MV-4-11 (cell line): ENCODE measurements at regions not wholly inside any gene's neighbourhood (a gene's known extent, or its start where the extent isn't known, plus 50 kb on each side); places are given as distances from the start of the nearest gene placed in this dataset.

Source experiments
- DNase-seq: peaks from one replicate; lab custom pipeline; 2025; lab: John Stamatoyannopoulos, UW

DNA sequence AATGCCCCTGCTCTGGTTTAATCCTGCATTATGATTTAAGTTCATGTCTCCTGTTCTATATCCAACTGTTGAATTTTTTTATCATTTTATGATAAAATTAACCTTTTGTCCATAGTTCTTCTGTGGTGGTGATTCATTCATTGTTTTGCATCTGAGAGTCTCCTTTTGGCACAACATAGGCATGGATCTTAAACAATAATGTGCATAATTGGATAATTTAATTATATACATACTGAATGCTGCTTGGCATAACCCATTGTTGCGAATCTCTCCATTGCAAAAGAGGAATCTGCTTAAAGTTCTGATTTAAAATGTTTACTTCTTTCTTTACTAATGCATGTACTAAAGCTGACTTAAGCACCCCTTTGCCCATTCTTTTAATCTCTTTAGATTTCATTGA is 2788.4 kb downstream of the PCDH9 start:
- no peak for DNase-seq

- DNase-seq: no peak
Observed at GRCh38 chr13:64438084-64438483, 2792.1 kb downstream of the PCDH9 start.

DNA sequence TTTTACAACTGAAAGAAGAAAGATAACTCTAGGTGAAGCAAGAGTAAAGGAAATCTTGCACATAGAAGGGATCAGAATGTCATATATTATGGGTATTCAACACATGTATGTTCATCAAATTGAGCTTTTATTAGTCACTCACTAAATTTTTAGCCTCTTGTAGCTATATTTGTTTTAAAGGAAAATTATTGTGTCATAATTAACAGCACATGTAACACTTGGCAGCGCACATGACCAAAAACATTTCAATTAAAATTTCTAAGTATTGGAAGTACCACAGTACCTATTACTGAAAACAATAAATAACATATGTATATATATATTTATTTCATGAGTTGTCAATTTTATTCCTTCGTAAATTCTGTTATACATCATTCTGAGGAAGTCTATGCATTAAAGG is 2800.4 kb downstream of the PCDH9 start:
- no peak for DNase-seq

DNA sequence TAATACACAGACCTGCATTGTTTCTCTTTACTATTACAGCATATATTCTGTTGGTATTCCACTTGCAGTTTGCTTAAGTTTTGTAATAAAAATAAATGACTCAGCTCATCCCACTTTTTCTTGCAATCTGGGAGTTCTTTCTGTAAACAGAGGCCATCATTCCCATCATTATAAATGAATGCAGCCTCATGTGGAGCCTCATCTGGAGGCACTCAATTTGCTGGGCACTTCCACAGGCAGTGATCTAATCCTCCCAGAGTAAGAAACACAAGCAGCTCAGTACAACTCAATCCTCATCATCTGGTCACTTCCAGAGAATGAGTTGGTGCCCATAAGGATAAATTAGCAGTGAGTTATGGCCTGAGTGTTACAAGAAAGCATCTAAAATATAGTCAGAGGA is 2801.9 kb downstream of the PCDH9 start:
- no peak for DNase-seq

- no peak for DNase-seq
Observed at GRCh38 chr13:64423467-64423866, 2806.7 kb downstream of the PCDH9 start.

DNA sequence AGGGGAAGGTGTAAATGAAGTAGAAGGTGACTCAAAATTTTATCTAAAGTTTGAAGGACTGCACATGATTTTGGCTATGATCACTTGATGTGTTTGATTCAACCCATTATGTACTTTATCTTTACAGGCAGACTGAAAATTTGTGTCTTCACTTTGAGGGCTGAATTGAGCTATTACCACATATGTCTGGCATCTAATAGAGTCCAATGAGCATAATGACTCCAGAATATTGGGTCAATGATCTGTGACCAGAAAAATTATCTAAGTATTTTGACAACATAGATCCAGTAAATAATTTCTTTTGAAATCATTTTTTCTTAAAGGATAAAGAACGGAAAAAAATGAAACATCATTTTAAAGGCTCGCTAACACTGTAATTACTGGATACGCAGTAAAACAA is 2810.0 kb downstream of the PCDH9 start:
- no peak for DNase-seq

GRCh38 chr13:64417581-64417980 is 2812.6 kb downstream of the PCDH9 start:
- DNase-seq: no peak

GRCh38 chr13:64414381-64414780 is 2815.8 kb downstream of the PCDH9 start:
- no peak for DNase-seq

GRCh38 chr13:64413529-64413928 is 2816.6 kb downstream of the PCDH9 start:
- DNase-seq: peak; percentile 7

- DNase-seq: no peak
Observed at GRCh38 chr13:64410276-64411053, 2819.7 kb downstream of the PCDH9 start.

- no peak for DNase-seq
Observed at GRCh38 chr13:64397701-64398100, 2832.4 kb downstream of the PCDH9 start.

GRCh38 chr13:64377606-64378005 is 2852.5 kb downstream of the PCDH9 start:
- no peak for DNase-seq

GRCh38 chr13:64371461-64371860 is 2858.7 kb downstream of the PCDH9 start:
- DNase-seq: no peak

- no peak for DNase-seq
Observed at GRCh38 chr13:64371045-64371444, 2859.1 kb downstream of the PCDH9 start.

- peak; percentile 14 for DNase-seq
Observed at GRCh38 chr13:64369121-64369520, 2861.0 kb downstream of the PCDH9 start.

GRCh38 chr13:64362564-64362963 is 2867.6 kb downstream of the PCDH9 start:
- DNase-seq: no peak

DNA sequence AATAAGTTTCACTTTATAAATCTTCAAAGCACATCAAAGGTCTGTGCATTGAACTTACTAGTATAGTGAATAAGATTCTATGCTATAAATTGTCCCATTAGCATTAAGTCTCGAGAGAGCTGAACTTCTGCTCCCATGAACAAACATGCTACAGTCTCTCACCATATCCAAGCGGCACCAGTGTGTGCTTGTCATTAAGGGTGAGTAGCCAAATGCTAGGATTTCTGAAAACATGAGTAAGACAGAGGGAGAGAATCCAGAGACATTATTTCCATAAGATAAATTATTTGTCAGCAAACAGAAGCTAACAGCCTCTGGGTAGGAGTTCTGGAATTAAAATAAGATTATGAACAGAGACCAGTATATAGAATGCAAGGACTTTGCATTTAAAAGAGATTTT is 2882.5 kb downstream of the PCDH9 start:
- DNase-seq: no peak

DNA sequence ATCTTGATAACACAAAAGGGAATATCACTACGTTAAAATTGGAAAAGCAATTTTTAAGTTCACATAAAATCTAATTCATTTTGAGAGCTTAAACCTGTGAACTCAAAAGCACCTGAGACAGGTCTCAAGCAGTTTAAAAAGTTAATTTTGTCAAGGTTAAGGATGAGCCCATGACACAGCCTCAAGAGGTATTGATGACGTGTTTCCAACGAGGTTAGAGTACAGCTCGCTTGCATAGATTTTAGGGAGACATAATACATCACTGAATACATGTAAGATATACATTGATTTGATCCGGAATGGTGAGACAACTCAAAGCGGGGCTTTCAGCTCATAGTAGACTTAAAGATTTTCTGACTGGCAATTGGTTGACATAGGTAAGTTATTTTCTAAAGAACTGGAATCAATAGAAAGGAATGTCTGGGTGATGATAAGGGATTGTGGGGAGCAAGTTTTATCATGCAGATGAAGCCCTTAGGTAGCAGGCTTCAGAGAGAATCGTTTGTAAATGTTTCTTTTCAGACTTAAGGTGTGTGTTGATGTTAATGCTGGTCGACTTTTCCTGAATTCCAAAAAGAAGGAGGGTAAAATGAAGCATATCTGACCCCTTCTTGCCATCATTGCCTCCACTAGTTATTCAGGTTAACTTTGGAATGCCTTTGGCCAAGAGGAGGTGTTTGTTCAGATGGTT is 2890.6 kb downstream of the PCDH9 start:
- no peak for DNase-seq

DNA sequence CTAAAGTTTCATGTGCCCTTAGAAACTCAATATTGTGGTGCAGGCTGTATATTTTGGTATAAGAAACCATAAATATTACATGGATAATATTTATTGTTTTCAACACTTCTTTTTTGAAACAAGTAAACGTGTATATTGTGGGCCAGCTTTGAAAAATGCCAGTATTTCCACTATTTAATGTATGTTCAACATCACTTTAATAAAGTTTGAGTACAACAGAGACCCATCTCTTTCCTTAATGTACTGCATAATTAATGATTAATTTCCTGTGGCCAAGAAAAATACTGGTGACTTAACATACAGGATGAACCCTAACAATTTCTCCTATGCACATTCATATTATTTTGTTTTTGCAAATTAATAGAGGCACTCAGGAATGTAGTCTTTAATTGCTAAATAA is 2891.5 kb downstream of the PCDH9 start:
- no peak for DNase-seq

DNA sequence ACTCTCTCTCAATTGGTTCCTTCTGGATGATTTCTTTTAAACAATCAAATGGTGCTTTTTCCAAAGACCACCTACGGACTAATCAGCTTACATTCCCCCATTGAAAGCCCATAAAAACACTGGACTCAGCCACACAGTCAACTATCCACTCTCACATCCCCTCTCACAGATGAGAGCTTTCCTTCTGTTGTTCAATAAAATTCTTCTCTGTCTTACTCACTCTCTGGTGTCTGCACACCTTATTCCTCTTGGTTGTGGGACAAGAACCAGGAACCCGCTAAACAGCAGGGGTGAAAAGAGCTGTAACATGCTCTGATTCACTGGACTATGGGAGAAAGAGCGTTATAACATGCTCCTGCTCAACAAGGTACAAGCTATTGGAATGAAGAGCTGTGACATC is 2896.2 kb downstream of the PCDH9 start:
- no peak for DNase-seq

- no peak for DNase-seq
Observed at GRCh38 chr13:64332048-64332447, 2898.1 kb downstream of the PCDH9 start.

GRCh38 chr13:64327505-64328194 is 2902.5 kb downstream of the PCDH9 start:
- no peak for DNase-seq

DNA sequence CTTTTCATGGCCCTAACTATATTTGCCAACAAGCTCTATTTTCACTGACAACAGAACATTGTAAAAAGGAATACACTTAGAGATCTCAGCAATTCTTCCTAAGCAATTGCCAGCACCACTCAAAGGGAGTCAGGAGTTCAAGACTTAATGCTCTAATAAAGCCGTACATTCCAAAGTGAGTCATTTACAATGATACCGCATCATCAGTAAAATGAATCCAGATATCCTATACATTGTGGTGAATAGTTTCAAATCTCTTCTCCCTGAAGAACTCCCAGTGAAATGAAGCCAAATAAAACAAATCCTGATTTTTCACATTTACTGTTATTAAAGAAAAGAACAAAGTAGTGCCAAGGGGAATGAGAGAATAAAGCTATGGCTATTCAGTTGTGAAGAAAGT is 2898.7 kb upstream of the PCDH20 start:
- no peak for DNase-seq
